Mesenchymal stem cell (in vitro differentiated cells and primary cell): ENCODE measurements at regions not wholly inside any gene's neighbourhood (a gene's known extent, or its start where the extent isn't known, plus 50 kb on each side); places are given as distances from the start of the nearest gene placed in this dataset.

Experiments used
- DNase-seq: peaks from one replicate; pipeline ENCODE4 v3.0.0-alpha.2; 2013
- H2AFZ ChIP-seq: one replicate; pipeline ENCODE4 v1.6.1; 2013; ENCODE audit warnings: low read depth, mild to moderate bottlenecking, control low read depth, inconsistent platforms, low read length, moderate library complexity
- H2AK5ac ChIP-seq: 2 replicates; pipeline ENCODE4 v1.6.1; 2013; ENCODE audit warnings: low read length, moderate library complexity, mild to moderate bottlenecking, inconsistent platforms; ENCODE audit not compliant: severe bottlenecking
- H2BK120ac ChIP-seq: one replicate; pipeline ENCODE4 v1.6.1; 2013; ENCODE audit warnings: low read depth, mild to moderate bottlenecking, inconsistent platforms, low read length, moderate library complexity
- H2BK12ac ChIP-seq, 2 experiments: one replicate each; pipeline ENCODE4 v1.6.1; 2013; ENCODE audit warnings: inconsistent platforms in 2 of 2, low read length in 2 of 2, mild to moderate bottlenecking in 2 of 2, moderate library complexity in 2 of 2, control low read depth in 1 of 2
- H2BK15ac ChIP-seq: one replicate; pipeline ENCODE4 v1.6.1; 2013; ENCODE audit warnings: mild to moderate bottlenecking, low read depth, inconsistent platforms; ENCODE audit not compliant: poor library complexity, severe bottlenecking
- H2BK5ac ChIP-seq: 2 replicates; pipeline ENCODE4 v1.6.1; 2013; ENCODE audit warnings: low read depth, mild to moderate bottlenecking, low read length, control low read depth, inconsistent platforms; ENCODE audit not compliant: poor library complexity, severe bottlenecking
- H3K14ac ChIP-seq, 2 experiments: one replicate each; pipeline ENCODE4 v1.6.1; 2013; ENCODE audit warnings: inconsistent platforms in 2 of 2, low read length in 2 of 2, control low read depth in 1 of 2, mild to moderate bottlenecking in 1 of 2, moderate library complexity in 1 of 2
- H3K18ac ChIP-seq, 2 experiments: one replicate each; pipeline ENCODE4 v1.6.1; 2013; ENCODE audit warnings: inconsistent platforms in 2 of 2, low read length in 2 of 2, control low read depth in 1 of 2, low read depth in 1 of 2, mild to moderate bottlenecking in 1 of 2
- H3K23ac ChIP-seq, 2 experiments: one replicate each; pipeline ENCODE4 v1.6.1; 2013; ENCODE audit warnings: inconsistent platforms in 2 of 2, low read length in 2 of 2, mild to moderate bottlenecking in 2 of 2, moderate library complexity in 2 of 2, control low read depth in 1 of 2
- H3K27ac ChIP-seq: 2 replicates; pipeline ENCODE4 v1.5.1; 2013; ENCODE audit warnings: mild to moderate bottlenecking, moderate library complexity, low read length, control low read depth, inconsistent platforms; ENCODE audit not compliant: poor library complexity, severe bottlenecking
- H3K27me3 ChIP-seq, 2 experiments: 2 replicates each; pipeline versions ENCODE4 v1.6.1 to v1.7.0; 2013; ENCODE audit warnings: low read length in 2 of 2, mild to moderate bottlenecking in 2 of 2, moderate library complexity in 2 of 2, control low read depth in 1 of 2, inconsistent platforms in 1 of 2; ENCODE audit not compliant: control insufficient read depth in 1 of 2, insufficient read depth in 1 of 2
- H3K36me3 ChIP-seq, 2 experiments: 2 replicates each; pipeline versions ENCODE4 v1.6.1 to v1.7.0; 2013; ENCODE audit warnings: low read length in 2 of 2, control low read depth in 1 of 2, inconsistent platforms in 1 of 2, low read depth in 1 of 2, mild to moderate bottlenecking in 1 of 2; ENCODE audit not compliant: insufficient read depth in 2 of 2, control insufficient read depth in 1 of 2
- H3K4ac ChIP-seq, 2 experiments: one replicate each; pipeline ENCODE4 v1.6.1; 2013; ENCODE audit warnings: inconsistent platforms in 2 of 2, low read length in 2 of 2, mild to moderate bottlenecking in 2 of 2, moderate library complexity in 2 of 2, control low read depth in 1 of 2, low read depth in 1 of 2
- H3K4me1 ChIP-seq: 2 replicates; pipeline ENCODE4 v1.6.1; 2013; ENCODE audit warnings: low read depth, low read length, control low read depth; ENCODE audit not compliant: control insufficient read depth, insufficient read depth
- H3K4me2 ChIP-seq: 2 replicates; pipeline ENCODE4 v1.6.1; 2013; ENCODE audit warnings: low read length, mild to moderate bottlenecking, inconsistent platforms; ENCODE audit not compliant: poor library complexity, severe bottlenecking
- H3K4me3 ChIP-seq, 2 experiments: 2 replicates each; pipeline versions ENCODE4 v1.5.1 to v1.7.0; 2013; ENCODE audit warnings: low read length in 2 of 2, mild to moderate bottlenecking in 2 of 2, control low read depth in 1 of 2, low read depth in 1 of 2; ENCODE audit not compliant: insufficient read depth in 1 of 2
- H3K79me1 ChIP-seq: replicated peaks from 2 replicates; pipeline ENCODE4 v1.6.1; 2013; ENCODE audit warnings: mild to moderate bottlenecking, control low read depth, low read length, inconsistent platforms; ENCODE audit not compliant: poor library complexity, severe bottlenecking
- H3K9ac ChIP-seq: 2 replicates; pipeline ENCODE4 v1.7.0; 2013; ENCODE audit warnings: mild to moderate bottlenecking, low read length, moderate library complexity
- H3K9me3 ChIP-seq: 2 replicates; pipeline ENCODE4 v1.7.0; 2013; ENCODE audit warnings: mild to moderate bottlenecking, low read length; ENCODE audit not compliant: control insufficient read depth
- H4K8ac ChIP-seq: one replicate; pipeline ENCODE4 v1.6.1; 2013; ENCODE audit warnings: inconsistent platforms, mild to moderate bottlenecking, low read length, moderate library complexity
- H4K91ac ChIP-seq: one replicate; pipeline ENCODE4 v1.6.1; 2013; ENCODE audit warnings: mild to moderate bottlenecking, low read length, inconsistent platforms
- WGBS: methylation state at CpG from one replicate; pipeline ENCODE4 v1.1.7; 2013; ENCODE audit warnings: mixed read lengths; 5-methylcytosine and 5-hydroxymethylcytosine counted together

DNA sequence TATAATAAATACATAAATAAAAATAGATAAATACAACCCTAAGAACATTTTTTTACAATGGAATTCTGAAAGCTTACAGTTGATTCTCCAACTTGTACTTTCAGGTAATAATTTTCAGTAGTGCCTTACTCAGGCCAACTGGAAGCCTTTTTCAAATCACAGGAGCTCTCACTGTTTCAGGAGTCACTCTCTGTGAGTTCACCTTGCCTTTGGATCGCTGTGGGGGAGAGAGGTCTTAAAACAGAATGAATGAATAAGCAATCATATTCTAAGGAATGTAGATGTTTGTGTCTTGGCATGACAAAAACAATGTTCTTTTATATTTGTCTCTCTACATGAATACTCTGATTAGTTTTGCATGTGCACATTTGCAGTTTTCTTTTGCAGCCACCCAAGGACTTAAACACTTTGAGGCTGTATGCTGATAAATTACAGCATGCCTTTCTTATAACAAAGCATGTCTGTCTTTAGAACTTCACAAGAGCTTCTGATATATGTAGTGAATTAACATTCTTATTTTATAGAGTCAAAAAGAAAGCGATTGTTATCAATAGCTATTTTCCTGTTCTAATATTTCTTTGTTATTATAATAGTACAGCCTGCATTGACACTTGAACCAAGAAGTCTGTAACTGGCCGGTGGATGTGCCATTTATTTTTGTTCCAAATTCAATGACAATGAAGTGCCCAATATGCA lies 1111.5 kb upstream of the ATXN8OS start:
- Histone ChIP-seq H3K36me3 (no peaks in the 10 kb centered on the region), H2BK120ac (no peak overlapping the region), H3K23ac (no peak overlapping the region), H3K27me3 (no peaks in the 10 kb centered on the region), H3K4ac (no peak overlapping the region), H3K9ac (no peak overlapping the region), H3K9me3 (peaks cover 8% of the 10 kb centered on the region), H4K91ac (no peak overlapping the region), H2AFZ (no peak overlapping the region), H2BK15ac (no peak overlapping the region), H4K8ac (no peak overlapping the region), H3K4me3 (no peak overlapping the region), H3K79me1 (no peaks in the 10 kb centered on the region), H3K14ac (no peak overlapping the region), H3K27ac (no peak overlapping the region), H2BK5ac (no peak overlapping the region), H3K18ac (no peak overlapping the region), H2BK12ac (no peak overlapping the region), H3K4me1 (no peaks in the 10 kb centered on the region), H2AK5ac (no peak overlapping the region), H3K4me2 (no peak overlapping the region)
- DNase-seq = no peak
- WGBS = 17% methylated on average over 1 of the region's 3 CpGs

DNA sequence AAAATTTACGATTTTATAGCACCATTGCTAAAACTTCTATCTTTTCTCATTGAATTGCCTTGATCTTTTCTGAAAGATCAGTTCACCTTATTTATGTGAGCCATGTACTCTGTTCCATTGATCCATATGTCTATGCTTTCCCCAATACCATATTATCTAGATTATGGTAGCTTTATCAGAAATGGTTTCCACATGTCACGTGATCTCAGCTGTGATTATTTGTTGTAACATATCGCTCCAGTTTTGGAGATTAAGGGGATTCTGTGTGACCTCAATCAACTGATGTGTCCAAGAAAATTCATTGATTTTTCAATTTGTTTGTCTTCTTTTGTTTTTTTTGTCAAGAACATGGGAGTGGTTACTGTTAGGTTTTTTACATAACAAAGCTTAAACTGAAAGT lies 1114.5 kb upstream of the ATXN8OS start:
- Histone ChIP-seq H4K8ac (no peak overlapping the region), H3K27me3 (no peaks in the 10 kb centered on the region), H2BK120ac (no peak overlapping the region), H3K36me3 (no peaks in the 10 kb centered on the region), H3K9me3 (no peaks in the 10 kb centered on the region), H3K4me3 (no peak overlapping the region), H3K23ac (no peak overlapping the region), H2AFZ (no peak overlapping the region), H2BK15ac (no peak overlapping the region), H2BK12ac (no peak overlapping the region), H3K9ac (no peak overlapping the region), H3K27ac (no peak overlapping the region), H2BK5ac (no peak overlapping the region), H3K4ac (no peak overlapping the region), H3K79me1 (no peaks in the 10 kb centered on the region), H2AK5ac (no peak overlapping the region), H3K4me1 (no peaks in the 10 kb centered on the region), H3K14ac (no peak overlapping the region), H3K18ac (no peak overlapping the region), H4K91ac (no peak overlapping the region), H3K4me2 (no peak overlapping the region)
- DNase-seq = no peak
- 91% methylated on average over 3 of the region's 3 CpGs for WGBS

DNA sequence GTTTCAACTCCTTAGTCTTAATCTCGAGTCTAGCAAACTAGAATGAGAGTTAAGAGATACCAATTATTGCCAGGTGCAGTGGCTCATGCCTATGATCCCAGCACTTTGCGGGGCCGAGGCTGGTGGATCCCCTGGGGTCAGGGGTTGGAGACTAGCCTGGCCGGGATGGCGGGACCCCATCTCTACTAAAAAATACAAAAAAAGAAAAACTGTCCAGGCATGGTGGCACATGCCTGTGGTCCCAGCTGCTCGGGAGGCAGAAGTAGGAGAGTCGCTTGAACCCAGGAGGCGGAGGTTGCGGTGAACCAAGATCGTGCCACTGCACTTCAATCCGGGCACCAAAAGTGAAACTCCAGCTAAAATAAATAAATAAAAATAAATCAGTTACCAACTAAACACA lies 1119.5 kb upstream of the ATXN8OS start:
- Histone ChIP-seq H3K27ac (no peak overlapping the region), H2BK120ac (no peak overlapping the region), H3K4me2 (no peak overlapping the region), H3K4ac (no peak overlapping the region), H3K79me1 (no peaks in the 10 kb centered on the region), H3K18ac (no peak overlapping the region), H3K9me3 (peaks cover 6% of the 10 kb centered on the region), H2BK12ac (no peak overlapping the region), H3K4me1 (no peaks in the 10 kb centered on the region), H4K91ac (no peak overlapping the region), H4K8ac (no peak overlapping the region), H3K36me3 (no peaks in the 10 kb centered on the region), H2BK15ac (no peak overlapping the region), H3K27me3 (no peaks in the 10 kb centered on the region), H3K23ac (no peak overlapping the region), H2BK5ac (no peak overlapping the region), H3K9ac (no peak overlapping the region), H3K14ac (no peak overlapping the region), H2AFZ (no peak overlapping the region), H2AK5ac (no peak overlapping the region), H3K4me3 (no peak overlapping the region)
- WGBS = 89% methylated on average over 9 of the region's 11 CpGs
- no peak for DNase-seq

DNA sequence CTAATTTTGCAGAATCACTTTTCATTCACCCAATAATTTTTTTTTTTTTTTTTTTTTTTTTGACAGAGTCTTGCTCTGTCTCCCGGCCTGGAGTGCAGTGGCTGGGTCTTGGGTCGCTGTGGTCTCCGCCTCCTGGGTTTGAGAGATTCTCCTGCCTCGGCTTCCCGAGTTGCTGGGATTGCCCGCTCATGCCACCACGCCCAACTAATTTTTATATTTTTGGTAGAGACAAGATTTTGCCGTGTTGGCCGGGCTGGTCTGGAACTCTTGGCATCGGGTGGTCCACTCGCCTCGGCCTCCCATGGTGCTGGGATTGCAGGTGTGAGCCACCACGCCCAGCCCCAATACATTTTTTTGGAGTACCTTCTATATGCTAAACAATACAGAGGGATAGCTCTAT lies 1120.0 kb upstream of the ATXN8OS start:
- Histone ChIP-seq H3K4ac (no peak overlapping the region), H4K91ac (no peak overlapping the region), H2BK5ac (no peak overlapping the region), H3K4me1 (peaks cover 2% of the 10 kb centered on the region), H2BK12ac (no peak overlapping the region), H2BK15ac (no peak overlapping the region), H3K27me3 (no peaks in the 10 kb centered on the region), H2BK120ac (no peak overlapping the region), H3K14ac (no peak overlapping the region), H3K4me3 (no peak overlapping the region), H2AK5ac (no peak overlapping the region), H3K4me2 (no peak overlapping the region), H3K18ac (no peak overlapping the region), H3K9me3 (peaks cover 9% of the 10 kb centered on the region), H2AFZ (no peak overlapping the region), H3K9ac (no peak overlapping the region), H4K8ac (no peak overlapping the region), H3K23ac (no peak overlapping the region), H3K27ac (no peak overlapping the region), H3K79me1 (no peaks in the 10 kb centered on the region), H3K36me3 (no peaks in the 10 kb centered on the region)
- 89% methylated on average over 12 of the region's 13 CpGs for whole genome bisulfite sequencing
- no peak for DNase-seq
